GM18951 (cell line): ENCODE measurements at regions not wholly inside any gene's neighbourhood (a gene's known extent, or its start where the extent isn't known, plus 50 kb on each side); places are given as distances from the start of the nearest gene placed in this dataset.
"Not testable (repeated sequence)": the region's sequence is repeated elsewhere in the genome, so short reads cannot be mapped to it uniquely, and the experiment has no call there.

ENCODE experiments used
- POLR2A ChIP-seq: IDR thresholded peaks from 4 replicates; pipeline ENCODE4 v1.6.1; 2011; ENCODE audit warnings: mild to moderate bottlenecking; ENCODE audit not compliant: insufficient read length, insufficient read depth; ENCODE audit errors: extremely low read depth
- in situ Hi-C: fragments of 300-500 bp; cut with MboI; formaldehyde crosslinking; loops from one replicate; pipeline ENCODE4 v1.12.0; 2022; ENCODE audit warnings: low sequenced_read_pairs, mixed read lengths, inconsistent platforms; ENCODE audit not compliant: unreplicated experiment

- TF ChIP-seq POLR2A, result no peak
- in situ Hi-C loops, result no loop called here
These were observed 328.4 kb upstream of the INTU start for GRCh38 chr4:127304356-127304755.

GRCh38 chr4:127307996-127308395, 324.8 kb upstream of the INTU start:
- TF ChIP-seq POLR2A, result no peak
- in situ Hi-C loops, result no loop called here

- in situ Hi-C loops, result no loop called here
- TF ChIP-seq POLR2A, result no peak
These were observed 323.2 kb upstream of the INTU start for GRCh38 chr4:127309369-127310102.

GRCh38 chr4:127311371-127311770, 321.4 kb upstream of the INTU start:
- in situ Hi-C loops, result no loop called here
- no peak for TF ChIP-seq POLR2A

GRCh38 chr4:127311924-127312323, 320.8 kb upstream of the INTU start:
- TF ChIP-seq POLR2A, result no peak
- in situ Hi-C loops, result no loop called here

- in situ Hi-C loops, result no loop called here
- TF ChIP-seq POLR2A, result no peak
These were observed 319.0 kb upstream of the INTU start for GRCh38 chr4:127313767-127314166.

GRCh38 chr4:127327491-127327890, 305.3 kb upstream of the INTU start:
- TF ChIP-seq POLR2A, result no peak
- in situ Hi-C loops, result no loop called here

- no peak for TF ChIP-seq POLR2A
- in situ Hi-C loops, result no loop called here
These were observed 297.6 kb upstream of the INTU start for GRCh38 chr4:127335073-127335620.

- no peak for TF ChIP-seq POLR2A
- in situ Hi-C loops, result no loop called here
These were observed 297.0 kb upstream of the INTU start for GRCh38 chr4:127335732-127336131.

- in situ Hi-C loops, result not testable (repeated sequence)
These were observed 289.6 kb upstream of the INTU start for GRCh38 chr4:127343123-127343522.

GRCh38 chr4:127344071-127344470, 288.7 kb upstream of the INTU start:
- in situ Hi-C loops, result no loop called here

GRCh38 chr4:127347936-127348335, 284.8 kb upstream of the INTU start:
- no peak for TF ChIP-seq POLR2A
- in situ Hi-C loops, result no loop called here

More at GRCh38 chr4:127344071-127344470, 288.7 kb upstream of the INTU start:
- no peak for TF ChIP-seq POLR2A

GRCh38 chr4:127352220-127353113, 280.3 kb upstream of the INTU start:
- TF ChIP-seq POLR2A, result no peak
- in situ Hi-C loops, result no loop called here
